ENCODE measurements at regions not wholly inside any gene's neighbourhood (a gene's known extent, or its start where the extent isn't known, plus 50 kb on each side); places are given as distances from the start of the nearest gene placed in this dataset.
"Not testable (repeated sequence)": the region's sequence is repeated elsewhere in the genome, so short reads cannot be mapped to it uniquely, and the experiment has no call there.

- Histone ChIP-seq H3K4me3 (ENCODE audit: low read length) (no peak overlapping the region), H3K9me3 (replicated peaks; ENCODE audit: low read length) (no peaks in the 10 kb centered on the region), H3K27me3 (ENCODE audit: control insufficient read depth, insufficient read depth, low read length) (peaks cover 5% of the 10 kb centered on the region), H3K4me1 (ENCODE audit: control insufficient read depth, insufficient read depth, low read length) (no peaks in the 10 kb centered on the region), H3K36me3 (ENCODE audit: insufficient read depth, low read length) (no peaks in the 10 kb centered on the region), H3K4me2 (ENCODE audit: low read length) (no peak overlapping the region), H3K9ac (ENCODE audit: low read depth, low read length) (no peak overlapping the region)
Measured at GRCh38 chr6:71681234-71681867, 205.0 kb upstream of the RIMS1 start.

- not testable (repeated sequence) for H3K4me2 ChIP-seq (ENCODE audit: low read length); H3K9ac ChIP-seq (ENCODE audit: low read depth, low read length); H3K4me1 ChIP-seq (ENCODE audit: control insufficient read depth, insufficient read depth, low read length)
Measured at GRCh38 chr6:71686021-71686677, 200.2 kb upstream of the RIMS1 start.

DNA sequence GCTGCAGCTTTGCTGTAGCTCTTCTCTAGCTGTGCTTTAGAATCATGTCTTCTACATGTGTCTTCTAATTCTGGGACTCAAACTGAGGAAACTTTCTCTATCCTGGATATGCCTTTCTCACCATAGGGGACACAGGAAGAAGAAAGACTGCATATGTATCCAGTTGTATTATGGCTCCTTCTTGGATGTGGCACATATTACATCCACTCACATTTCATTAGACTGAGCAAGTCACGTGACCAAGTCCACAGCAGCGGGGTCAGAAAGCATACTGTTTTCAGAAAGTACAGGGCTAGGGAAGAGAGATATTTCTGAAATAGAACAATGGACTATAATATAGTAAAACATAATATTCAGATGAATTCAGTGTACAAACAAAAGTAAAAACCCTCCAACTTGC is 187.6 kb upstream of the RIMS1 start:
- Histone ChIP-seq H3K4me1 (ENCODE audit: control insufficient read depth, insufficient read depth, low read length) (no peaks in the 10 kb centered on the region), H3K27me3 (ENCODE audit: control insufficient read depth, insufficient read depth, low read length) (peaks cover 6% of the 10 kb centered on the region), H3K9ac (ENCODE audit: low read depth, low read length) (no peak overlapping the region), H3K9me3 (replicated peaks; ENCODE audit: low read length) (no peaks in the 10 kb centered on the region), H3K36me3 (ENCODE audit: insufficient read depth, low read length) (no peaks in the 10 kb centered on the region), H3K4me3 (ENCODE audit: low read length) (no peak overlapping the region), H3K4me2 (ENCODE audit: low read length) (no peak overlapping the region)

More at GRCh38 chr6:71686021-71686677, 200.2 kb upstream of the RIMS1 start:
- not testable (repeated sequence) for H3K4me3 ChIP-seq (ENCODE audit: low read length); H3K9me3 ChIP-seq (replicated peaks; ENCODE audit: low read length); H3K36me3 ChIP-seq (ENCODE audit: insufficient read depth, low read length)
- H3K27me3 ChIP-seq (ENCODE audit: control insufficient read depth, insufficient read depth, low read length): peaks cover 12% of the 10 kb centered on the region

- Histone ChIP-seq H3K4me2 (ENCODE audit: low read length) (no peak overlapping the region), H3K9ac (ENCODE audit: low read depth, low read length) (no peak overlapping the region)
Measured at GRCh38 chr6:71706523-71706922, 179.8 kb upstream of the RIMS1 start.

DNA sequence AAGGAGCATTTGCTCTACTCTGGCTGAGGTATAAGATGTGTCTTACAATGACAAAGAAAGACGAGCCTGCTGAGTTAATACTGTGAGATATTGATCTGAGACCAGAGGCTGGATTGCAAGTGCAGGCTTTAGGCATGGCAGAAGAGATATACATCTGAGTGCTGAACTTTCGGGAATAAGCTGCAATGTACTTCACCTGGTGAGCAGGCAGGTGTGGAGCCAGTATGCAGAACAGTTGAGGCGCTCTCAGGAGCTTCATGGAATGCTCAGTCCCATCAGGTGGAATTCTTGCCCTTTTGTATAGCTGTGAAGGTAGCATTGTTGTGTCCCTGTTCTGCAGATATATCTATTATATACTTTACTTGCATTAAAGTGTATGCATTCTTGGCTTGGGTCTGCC is 179.3 kb upstream of the RIMS1 start:
- Histone ChIP-seq H3K27me3 (ENCODE audit: control insufficient read depth, insufficient read depth, low read length) (no peaks in the 10 kb centered on the region), H3K4me2 (ENCODE audit: low read length) (no peak overlapping the region), H3K9ac (ENCODE audit: low read depth, low read length) (no peak overlapping the region)

More at GRCh38 chr6:71706523-71706922, 179.8 kb upstream of the RIMS1 start:
- Histone ChIP-seq H3K4me3 (ENCODE audit: low read length) (no peak overlapping the region), H3K4me1 (ENCODE audit: control insufficient read depth, insufficient read depth, low read length) (no peaks in the 10 kb centered on the region), H3K27me3 (ENCODE audit: control insufficient read depth, insufficient read depth, low read length) (peaks cover under 1% of the 10 kb centered on the region), H3K36me3 (ENCODE audit: insufficient read depth, low read length) (no peaks in the 10 kb centered on the region), H3K9me3 (replicated peaks; ENCODE audit: low read length) (no peaks in the 10 kb centered on the region)

DNA sequence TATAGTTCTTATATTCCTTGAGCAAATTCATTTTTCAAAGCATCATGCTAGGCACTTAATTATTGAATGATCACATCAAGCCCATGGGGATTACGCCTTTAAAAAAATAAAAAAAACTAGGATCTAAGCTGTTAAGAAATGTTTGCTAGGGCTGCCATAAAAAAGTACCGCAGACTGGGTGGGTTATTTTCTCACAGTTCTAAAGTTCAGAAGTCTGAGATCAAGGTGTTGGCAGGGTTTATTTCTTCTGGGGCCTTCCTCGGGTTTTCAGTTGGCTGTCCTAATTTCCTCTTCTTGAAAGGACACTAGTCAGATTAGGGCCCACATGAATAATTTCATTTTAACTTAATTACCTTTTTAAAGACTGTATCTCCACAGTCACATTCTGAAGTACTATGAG is 165.6 kb upstream of the RIMS1 start:
- H3K4me2 ChIP-seq (ENCODE audit: low read length): no peak overlapping the region
- no peaks in the 10 kb centered on the region for H3K27me3 ChIP-seq (ENCODE audit: control insufficient read depth, insufficient read depth, low read length)
- no peaks in the 10 kb centered on the region for H3K36me3 ChIP-seq (ENCODE audit: insufficient read depth, low read length)
- no peaks in the 10 kb centered on the region for H3K9me3 ChIP-seq (replicated peaks; ENCODE audit: low read length)
- H3K9ac ChIP-seq (ENCODE audit: low read depth, low read length): no peak overlapping the region
- H3K4me1 ChIP-seq (ENCODE audit: control insufficient read depth, insufficient read depth, low read length): peaks cover 5% of the 10 kb centered on the region
- H3K4me3 ChIP-seq (ENCODE audit: low read length): no peak overlapping the region

More for the DNA sequence above, 179.3 kb upstream of the RIMS1 start:
- H3K9me3 ChIP-seq (replicated peaks; ENCODE audit: low read length): no peaks in the 10 kb centered on the region
- no peak overlapping the region for H3K4me3 ChIP-seq (ENCODE audit: low read length)
- no peaks in the 10 kb centered on the region for H3K4me1 ChIP-seq (ENCODE audit: control insufficient read depth, insufficient read depth, low read length)
- H3K36me3 ChIP-seq (ENCODE audit: insufficient read depth, low read length): no peaks in the 10 kb centered on the region

- no peaks in the 10 kb centered on the region for H3K36me3 ChIP-seq (ENCODE audit: insufficient read depth, low read length)
- H3K4me1 ChIP-seq (ENCODE audit: control insufficient read depth, insufficient read depth, low read length): peaks cover 5% of the 10 kb centered on the region
- no peaks in the 10 kb centered on the region for H3K9me3 ChIP-seq (replicated peaks; ENCODE audit: low read length)
- no peaks in the 10 kb centered on the region for H3K27me3 ChIP-seq (ENCODE audit: control insufficient read depth, insufficient read depth, low read length)
- no peak overlapping the region for H3K9ac ChIP-seq (ENCODE audit: low read depth, low read length)
- H3K4me2 ChIP-seq (ENCODE audit: low read length): no peak overlapping the region
- no peak overlapping the region for H3K4me3 ChIP-seq (ENCODE audit: low read length)
Measured at GRCh38 chr6:71721642-71722041, 164.7 kb upstream of the RIMS1 start.

DNA sequence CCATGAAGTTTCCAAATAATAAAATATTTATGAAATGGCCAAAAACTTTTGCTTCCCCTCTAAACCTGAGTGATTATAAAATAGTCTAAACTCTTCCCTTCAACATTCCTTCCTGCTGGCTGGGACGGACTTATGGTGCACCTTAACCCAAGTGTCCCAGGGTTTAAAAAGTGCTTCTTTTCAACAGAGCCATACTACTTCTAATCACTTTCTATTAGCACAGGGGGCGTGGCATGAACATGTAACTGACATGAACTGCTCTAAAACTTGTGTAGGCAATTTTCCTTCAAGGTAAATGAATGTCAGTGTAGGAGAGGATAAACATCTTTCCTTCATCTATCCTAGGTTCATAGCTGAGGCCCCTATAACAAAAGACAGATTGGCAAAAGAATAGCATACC is 163.6 kb upstream of the RIMS1 start:
- no peak overlapping the region for H3K9ac ChIP-seq (ENCODE audit: low read depth, low read length)
- no peak overlapping the region for H3K4me3 ChIP-seq (ENCODE audit: low read length)
- H3K4me2 ChIP-seq (ENCODE audit: low read length): no peak overlapping the region
- no peaks in the 10 kb centered on the region for H3K27me3 ChIP-seq (ENCODE audit: control insufficient read depth, insufficient read depth, low read length)
- peaks cover 5% of the 10 kb centered on the region for H3K4me1 ChIP-seq (ENCODE audit: control insufficient read depth, insufficient read depth, low read length)
- H3K36me3 ChIP-seq (ENCODE audit: insufficient read depth, low read length): no peaks in the 10 kb centered on the region
- no peaks in the 10 kb centered on the region for H3K9me3 ChIP-seq (replicated peaks; ENCODE audit: low read length)

DNA sequence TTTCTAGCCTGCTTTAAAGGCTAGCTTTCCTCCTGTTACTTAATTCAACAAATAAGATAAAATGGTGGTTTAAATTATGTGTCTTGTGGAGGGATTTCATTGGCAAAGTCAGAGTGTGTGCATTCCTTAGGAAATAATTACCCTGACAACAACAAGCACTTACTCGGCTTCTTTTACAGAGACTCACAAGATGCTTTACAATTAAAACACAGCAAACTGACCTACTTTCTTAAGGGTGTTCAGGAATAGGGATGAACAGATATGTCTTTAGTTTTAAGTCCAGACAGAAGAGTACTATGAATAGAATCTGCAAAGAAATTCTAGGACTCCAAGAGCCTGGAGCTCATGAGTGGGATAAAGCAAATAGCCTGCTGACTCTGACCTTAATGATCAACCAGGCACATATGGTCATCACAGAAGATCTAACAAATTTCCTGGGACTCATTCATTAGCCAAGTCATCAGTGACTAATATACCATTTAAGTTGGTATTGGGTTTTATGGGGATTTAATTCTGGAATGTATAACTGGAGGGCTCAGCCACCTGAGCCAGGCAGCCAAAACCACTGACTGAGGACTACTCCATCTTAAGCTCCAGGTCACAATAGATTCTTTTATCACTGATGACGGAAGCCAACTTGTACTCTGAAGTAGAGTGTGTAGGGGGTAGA is 161.8 kb upstream of the RIMS1 start:
- no peak overlapping the region for H3K9ac ChIP-seq (ENCODE audit: low read depth, low read length)
- H3K4me1 ChIP-seq (ENCODE audit: control insufficient read depth, insufficient read depth, low read length): peaks cover 5% of the 10 kb centered on the region
- H3K27me3 ChIP-seq (ENCODE audit: control insufficient read depth, insufficient read depth, low read length): no peaks in the 10 kb centered on the region
- no peak overlapping the region for H3K4me3 ChIP-seq (ENCODE audit: low read length)
- no peaks in the 10 kb centered on the region for H3K9me3 ChIP-seq (replicated peaks; ENCODE audit: low read length)
- H3K4me2 ChIP-seq (ENCODE audit: low read length): no peak overlapping the region
- no peaks in the 10 kb centered on the region for H3K36me3 ChIP-seq (ENCODE audit: insufficient read depth, low read length)

- Histone ChIP-seq H3K9ac (ENCODE audit: low read depth, low read length) (no peak overlapping the region), H3K9me3 (replicated peaks; ENCODE audit: low read length) (no peaks in the 10 kb centered on the region), H3K4me2 (ENCODE audit: low read length) (no peak overlapping the region)
Measured at GRCh38 chr6:71725126-71725470, 161.3 kb upstream of the RIMS1 start.

DNA sequence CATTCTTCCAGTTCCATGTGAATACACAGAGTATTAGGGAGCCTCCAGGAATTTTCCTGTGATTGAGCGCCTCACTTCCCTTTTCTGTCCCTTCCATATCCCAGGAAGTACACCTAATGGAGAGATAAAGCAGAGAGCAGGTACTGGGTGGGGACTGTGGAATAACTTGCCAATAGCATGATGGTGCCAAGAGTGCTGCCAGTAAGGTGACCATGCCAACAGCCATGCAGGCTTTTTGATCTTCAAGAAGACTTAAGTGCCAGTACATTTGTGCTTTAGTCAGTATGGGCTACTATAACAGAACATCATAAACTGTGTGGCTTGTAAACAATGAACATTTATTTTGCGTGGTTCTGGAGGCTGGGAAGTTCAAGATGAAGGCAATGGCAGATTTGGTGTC is 160.2 kb upstream of the RIMS1 start:
- Histone ChIP-seq H3K4me2 (ENCODE audit: low read length) (no peak overlapping the region), H3K9me3 (replicated peaks; ENCODE audit: low read length) (no peaks in the 10 kb centered on the region), H3K4me3 (ENCODE audit: low read length) (no peak overlapping the region), H3K27me3 (ENCODE audit: control insufficient read depth, insufficient read depth, low read length) (no peaks in the 10 kb centered on the region), H3K4me1 (ENCODE audit: control insufficient read depth, insufficient read depth, low read length) (peaks cover 5% of the 10 kb centered on the region), H3K9ac (ENCODE audit: low read depth, low read length) (no peak overlapping the region), H3K36me3 (ENCODE audit: insufficient read depth, low read length) (no peaks in the 10 kb centered on the region)

More at GRCh38 chr6:71725126-71725470, 161.3 kb upstream of the RIMS1 start:
- H3K36me3 ChIP-seq (ENCODE audit: insufficient read depth, low read length): no peaks in the 10 kb centered on the region
- H3K4me1 ChIP-seq (ENCODE audit: control insufficient read depth, insufficient read depth, low read length): peaks cover 5% of the 10 kb centered on the region
- H3K27me3 ChIP-seq (ENCODE audit: control insufficient read depth, insufficient read depth, low read length): no peaks in the 10 kb centered on the region
- no peak overlapping the region for H3K4me3 ChIP-seq (ENCODE audit: low read length)
